NCI-H226 (cell line): ENCODE measurements at regions not wholly inside any gene's neighbourhood (a gene's known extent, or its start where the extent isn't known, plus 50 kb on each side); places are given as distances from the start of the nearest gene placed in this dataset.

Experiments
- DNase-seq: peaks from one replicate; pipeline ENCODE4 v3.0.0-alpha.2; 2015

GRCh38 chr20:6533761-6534479 is 233.6 kb upstream of the BMP2 start:
- DNase-seq: no peak

- DNase-seq: no peak
These were observed 234.1 kb upstream of the BMP2 start for GRCh38 chr20:6533351-6533750.

GRCh38 chr20:6530779-6531315 is 236.6 kb upstream of the BMP2 start:
- DNase-seq: no peak

- DNase-seq: no peak
These were observed 237.2 kb upstream of the BMP2 start for GRCh38 chr20:6530254-6530653.

DNA sequence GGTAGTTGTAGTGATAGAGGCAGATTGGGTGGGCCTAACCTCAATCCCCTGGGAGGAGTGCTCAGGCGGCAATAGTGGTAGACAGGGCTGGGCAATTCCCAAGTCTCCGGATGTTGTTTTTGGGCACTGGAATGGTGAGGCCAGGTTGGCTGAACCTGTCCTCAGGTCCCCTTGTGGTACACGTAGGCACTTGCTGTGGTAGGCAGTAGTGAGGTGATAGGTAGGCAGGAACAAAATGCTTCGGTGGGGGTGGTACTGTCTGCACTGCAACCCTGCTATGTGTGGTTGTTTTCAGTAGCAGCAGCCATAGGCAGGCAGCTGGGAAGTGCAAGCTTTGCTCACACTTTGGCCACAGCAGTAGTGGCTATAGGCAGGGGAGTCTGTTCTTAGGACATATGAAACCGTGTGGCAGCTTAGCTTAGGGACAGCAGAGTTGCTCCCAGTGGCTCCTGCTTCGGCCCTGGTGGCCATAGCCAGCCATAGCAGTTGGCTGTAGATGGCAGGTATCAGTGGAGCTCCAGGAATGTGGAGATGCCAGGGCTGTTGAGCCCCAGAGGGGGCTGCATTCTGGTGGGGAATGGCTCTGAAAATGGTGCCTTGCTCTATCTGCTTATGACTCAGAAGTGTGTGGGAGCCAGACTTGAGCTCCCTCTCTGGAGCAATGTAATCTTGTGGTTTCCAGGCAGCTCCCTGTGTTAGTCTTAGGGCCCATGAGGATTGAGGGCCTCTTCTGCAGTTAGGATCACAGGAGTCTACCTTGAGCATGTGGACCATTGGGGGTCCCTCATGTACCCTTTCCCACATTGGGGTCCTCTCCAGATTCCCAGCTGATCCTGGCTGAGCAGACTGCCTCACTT is 241.8 kb upstream of the BMP2 start:
- peak; percentile 40 for DNase-seq

DNA sequence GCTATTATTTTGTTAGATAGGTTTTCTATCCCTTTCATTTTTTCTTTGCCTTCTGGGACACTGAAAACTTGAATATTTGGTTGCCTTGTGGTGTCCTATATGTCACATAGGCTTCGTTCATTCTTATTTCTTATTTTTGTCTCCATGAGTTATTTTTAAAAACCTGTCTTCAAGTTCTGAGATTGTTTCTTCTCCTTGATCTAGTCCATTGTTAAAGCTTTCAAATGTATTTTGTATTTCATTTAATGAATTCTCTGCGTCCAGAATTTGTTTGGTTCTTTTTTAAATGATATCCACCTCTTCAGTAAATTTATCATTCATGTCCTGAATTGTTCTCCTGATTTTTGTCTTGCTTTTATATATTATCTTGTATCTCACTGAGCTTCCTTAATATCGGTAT is 243.2 kb upstream of the BMP2 start:
- no peak for DNase-seq

DNA sequence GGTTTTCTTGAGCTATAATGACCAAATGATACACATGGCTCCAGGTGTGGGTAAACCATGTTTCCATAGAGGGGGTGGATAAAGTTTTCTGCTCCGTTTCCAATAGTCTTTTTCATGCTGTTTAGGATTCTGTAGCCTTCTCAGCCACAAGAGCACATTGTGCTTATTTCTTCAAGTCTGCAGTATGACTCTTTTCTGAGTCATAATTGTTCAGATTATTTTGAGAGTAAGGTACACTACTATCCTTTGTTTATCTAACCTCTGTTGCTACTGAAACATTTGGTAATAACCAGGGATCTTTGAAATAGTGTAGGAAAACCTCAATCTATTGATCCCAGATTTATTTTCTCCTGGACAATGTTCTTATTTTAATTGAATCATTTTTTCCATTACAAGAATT is 247.9 kb upstream of the BMP2 start:
- peak; percentile 40 for DNase-seq

GRCh38 chr20:6515261-6515660 is 252.2 kb upstream of the BMP2 start:
- peak; percentile 19 for DNase-seq

DNA sequence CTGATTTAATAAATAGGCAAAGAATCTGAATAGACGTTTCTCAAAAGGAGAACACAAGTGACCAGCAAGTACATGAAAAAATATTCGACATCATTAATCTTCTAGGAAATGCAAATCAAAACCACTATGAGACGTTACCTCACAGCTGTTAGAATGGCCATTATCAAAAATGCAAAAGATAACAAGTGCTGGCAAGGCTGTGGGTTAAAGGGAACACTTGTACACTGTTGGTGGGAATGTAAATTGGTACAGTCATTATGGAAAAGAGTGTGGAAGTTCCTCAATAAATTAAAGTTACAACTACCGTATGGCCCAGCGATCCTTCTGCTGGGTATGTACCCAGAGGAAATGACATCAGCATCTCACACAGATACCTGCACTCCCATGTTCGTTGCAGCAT is 253.9 kb upstream of the BMP2 start:
- no peak for DNase-seq

- no peak for DNase-seq
These were observed 258.1 kb upstream of the BMP2 start for GRCh38 chr20:6509374-6509773.

GRCh38 chr20:6506906-6507305 is 260.6 kb upstream of the BMP2 start:
- DNase-seq: no peak

GRCh38 chr20:6504826-6505225 is 262.7 kb upstream of the BMP2 start:
- DNase-seq: no peak

DNA sequence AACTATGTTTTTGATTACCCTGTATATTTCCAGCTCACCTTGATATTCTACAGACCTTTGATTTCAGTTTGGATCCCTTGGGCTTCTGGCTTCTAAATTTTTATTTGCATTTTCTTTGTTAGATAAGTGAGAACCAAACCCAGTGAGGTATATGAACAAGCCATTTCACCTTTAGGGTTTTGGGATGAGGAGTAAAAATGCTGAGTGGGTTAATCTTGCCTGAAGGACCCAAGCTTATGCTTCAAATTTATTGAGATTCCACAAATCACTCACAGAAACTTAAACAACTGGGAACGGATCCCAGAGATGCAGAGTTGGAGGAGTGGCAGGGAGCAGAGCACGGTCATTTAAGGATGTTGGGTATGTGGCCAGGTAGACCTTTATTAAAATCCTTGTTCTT is 263.3 kb upstream of the BMP2 start:
- no peak for DNase-seq

DNA sequence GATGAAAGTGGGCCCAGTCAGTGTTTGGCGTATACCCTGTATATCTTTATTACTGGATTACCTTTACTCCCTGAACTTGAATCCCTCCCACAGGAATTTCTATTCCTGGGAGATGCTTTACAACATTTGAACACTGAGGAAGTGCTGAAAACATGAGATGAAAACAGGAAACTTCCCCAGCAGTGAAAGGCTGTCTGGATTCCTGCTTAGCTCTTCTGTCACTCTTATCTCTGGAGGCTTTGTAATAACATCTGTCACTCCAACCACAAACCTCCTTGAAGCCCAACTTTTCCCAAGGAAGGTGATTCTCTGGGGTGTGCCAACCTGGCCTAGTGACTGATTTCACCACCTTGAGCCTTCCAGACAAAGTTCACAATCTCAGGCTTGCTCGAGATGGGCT is 264.5 kb upstream of the BMP2 start:
- DNase-seq: no peak

DNA sequence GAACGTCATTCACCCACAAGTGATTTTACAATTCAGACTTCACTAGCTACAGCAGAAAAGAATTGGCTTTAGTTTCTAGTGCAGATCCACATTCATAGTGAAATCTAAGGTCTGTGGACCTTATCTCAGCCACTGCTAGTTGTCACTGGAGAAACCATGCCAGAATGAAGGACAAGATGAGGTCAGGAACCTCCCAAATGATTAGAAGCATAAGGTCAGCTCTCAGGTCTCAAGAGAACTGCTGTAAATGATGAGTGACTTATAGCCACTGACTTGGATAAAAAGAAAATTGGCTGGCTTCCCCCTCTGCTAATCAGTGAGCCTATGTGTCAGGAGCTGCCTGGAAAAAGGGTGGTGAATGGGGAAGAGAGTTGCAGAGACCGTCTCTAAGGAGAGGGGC is 265.3 kb upstream of the BMP2 start:
- no peak for DNase-seq

- peak; percentile 56 for DNase-seq
These were observed 266.4 kb upstream of the BMP2 start for GRCh38 chr20:6501061-6501460.

DNA sequence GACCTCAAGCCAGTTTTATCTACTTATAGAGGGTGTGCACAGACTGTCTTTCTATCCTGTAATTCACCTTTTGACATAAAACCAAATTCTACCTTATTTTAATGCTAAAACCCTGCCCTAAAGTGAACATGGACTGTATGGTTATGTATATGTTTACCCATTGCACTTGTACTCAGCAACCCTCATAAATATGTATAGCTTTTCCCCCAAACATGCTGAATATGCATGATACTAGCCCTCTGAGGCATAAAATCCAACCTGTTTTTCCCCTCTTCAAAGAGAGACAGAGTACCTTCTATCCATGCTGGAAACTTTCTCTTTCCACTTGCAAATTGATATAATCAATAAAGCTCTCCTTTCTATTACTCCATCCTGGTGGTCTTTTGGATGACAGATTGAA is 267.9 kb upstream of the BMP2 start:
- no peak for DNase-seq

GRCh38 chr20:6496874-6497273 is 270.6 kb upstream of the BMP2 start:
- DNase-seq: no peak

GRCh38 chr20:6495907-6496306 is 271.6 kb upstream of the BMP2 start:
- DNase-seq: no peak

DNA sequence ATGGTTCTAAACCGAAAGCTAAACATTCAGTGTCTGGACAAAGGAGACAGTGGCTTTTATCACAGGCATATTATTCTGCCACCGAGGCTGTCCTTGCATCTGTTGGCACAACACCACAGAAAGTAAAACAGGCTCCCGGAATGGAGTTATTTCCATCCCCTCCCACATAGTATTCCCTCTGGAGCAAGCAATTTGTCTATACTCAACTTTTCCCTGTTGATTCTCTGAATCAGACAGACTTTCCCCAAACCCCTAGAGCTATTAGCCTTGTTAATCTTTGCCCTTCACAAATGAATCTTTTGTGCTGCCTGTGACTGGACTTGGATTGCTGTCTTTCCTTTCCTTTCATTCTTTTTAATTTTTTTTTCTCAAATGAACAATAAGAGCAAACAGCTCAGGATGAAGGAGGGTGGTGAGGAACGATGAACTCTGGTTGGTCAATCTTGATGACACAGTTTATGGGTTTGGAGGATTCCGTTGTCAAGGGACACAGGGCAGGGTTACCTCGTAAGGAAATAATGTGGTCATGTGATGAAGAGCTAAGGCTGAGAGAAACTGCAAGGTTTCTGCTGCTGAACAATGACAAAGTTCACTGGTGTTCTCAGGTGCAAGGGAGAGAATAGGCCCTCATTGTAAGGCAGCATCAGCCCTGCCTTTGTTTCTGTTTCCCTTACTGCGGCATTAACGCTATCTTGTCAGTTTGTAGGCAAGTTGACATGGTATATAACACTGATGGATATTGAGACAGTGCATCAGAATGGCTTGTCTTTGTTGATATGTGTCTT is 275.0 kb upstream of the BMP2 start:
- DNase-seq: no peak

GRCh38 chr20:6490849-6491248 is 276.6 kb upstream of the BMP2 start:
- DNase-seq: no peak

DNA sequence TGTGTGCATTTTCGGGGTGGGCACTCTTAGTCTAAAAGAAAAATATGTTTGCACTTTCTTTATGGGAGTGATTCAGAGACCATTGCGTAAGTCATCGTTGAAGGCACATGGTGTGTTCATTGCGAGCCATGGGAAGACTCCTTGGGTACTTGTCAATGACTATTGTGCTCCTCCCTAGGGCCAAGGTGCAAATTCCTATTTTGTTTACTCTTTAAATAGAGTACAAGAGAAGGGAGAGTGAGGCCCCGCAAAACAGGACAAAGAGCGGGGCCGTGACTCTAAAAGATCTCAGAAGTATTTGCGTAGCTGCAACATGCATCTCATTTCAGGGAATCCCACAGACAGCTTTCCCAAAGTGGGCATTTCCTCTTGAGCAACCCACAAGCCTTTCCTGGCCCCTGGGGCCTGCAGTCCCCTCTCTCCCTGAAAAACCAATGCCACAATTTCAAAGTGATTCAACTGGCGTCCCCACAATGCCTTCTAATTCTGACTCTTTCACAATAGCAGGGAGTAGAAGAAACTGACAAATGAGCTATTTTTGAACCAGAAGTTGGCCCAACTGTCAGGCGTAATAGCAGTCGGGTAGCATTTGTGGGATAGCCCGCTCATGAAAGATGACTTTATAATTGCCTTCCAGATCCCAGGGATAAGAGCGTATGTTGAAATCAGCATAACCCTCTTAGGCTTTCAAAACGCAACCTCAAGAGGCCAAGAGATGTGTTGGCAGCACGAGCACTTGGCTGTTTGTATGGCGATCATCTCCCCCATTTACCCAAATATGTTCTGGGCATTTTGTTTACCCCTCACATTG is 277.9 kb upstream of the BMP2 start:
- DNase-seq: no peak

DNA sequence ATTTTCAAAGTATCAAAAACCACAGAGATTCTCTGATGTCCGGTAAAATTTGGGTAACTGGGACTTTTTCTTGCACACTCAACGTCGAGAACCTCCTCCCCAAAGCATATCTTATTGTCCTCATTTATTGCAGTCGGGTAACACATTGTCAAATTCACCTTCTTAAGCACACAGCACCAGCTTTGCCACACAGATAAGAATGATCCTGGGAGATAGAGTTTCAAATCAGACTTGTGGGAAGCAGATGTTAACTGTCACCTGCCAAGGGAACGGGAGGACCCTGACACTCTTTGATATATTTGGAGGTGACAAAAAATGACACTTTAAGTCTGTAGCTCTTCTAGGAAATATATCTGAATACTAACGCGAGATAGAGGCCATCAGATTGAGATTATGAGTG is 282.1 kb upstream of the BMP2 start:
- no peak for DNase-seq
